ENCODE measurements at regions not wholly inside any gene's neighbourhood (a gene's known extent, or its start where the extent isn't known, plus 50 kb on each side); places are given as distances from the start of the nearest gene placed in this dataset.

DNA sequence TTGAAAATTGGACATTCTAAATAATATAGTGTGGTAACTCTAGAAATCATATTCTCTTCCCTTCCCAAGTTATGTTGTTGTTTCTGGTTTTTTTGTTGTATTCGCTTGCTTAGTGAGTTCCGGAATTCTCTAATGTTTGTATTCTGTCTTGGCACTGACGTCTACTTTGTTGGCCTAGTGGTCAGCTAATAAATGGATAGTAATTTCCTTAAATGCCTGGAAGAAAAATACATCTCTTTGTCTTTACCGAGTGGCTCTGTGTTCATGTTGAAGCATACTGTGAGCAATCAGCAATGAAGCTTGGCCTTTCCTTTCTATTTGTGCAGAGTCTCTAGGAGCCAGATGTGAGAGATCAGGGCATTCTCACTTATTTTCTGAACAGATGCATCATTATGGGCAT lies 1225.7 kb downstream of the JRKL start:
- TF ChIP-seq POLR2AphosphoS5 (IDR thresholded peaks at IDR 0.05), result no peak
- TF ChIP-seq, protein P1, sequence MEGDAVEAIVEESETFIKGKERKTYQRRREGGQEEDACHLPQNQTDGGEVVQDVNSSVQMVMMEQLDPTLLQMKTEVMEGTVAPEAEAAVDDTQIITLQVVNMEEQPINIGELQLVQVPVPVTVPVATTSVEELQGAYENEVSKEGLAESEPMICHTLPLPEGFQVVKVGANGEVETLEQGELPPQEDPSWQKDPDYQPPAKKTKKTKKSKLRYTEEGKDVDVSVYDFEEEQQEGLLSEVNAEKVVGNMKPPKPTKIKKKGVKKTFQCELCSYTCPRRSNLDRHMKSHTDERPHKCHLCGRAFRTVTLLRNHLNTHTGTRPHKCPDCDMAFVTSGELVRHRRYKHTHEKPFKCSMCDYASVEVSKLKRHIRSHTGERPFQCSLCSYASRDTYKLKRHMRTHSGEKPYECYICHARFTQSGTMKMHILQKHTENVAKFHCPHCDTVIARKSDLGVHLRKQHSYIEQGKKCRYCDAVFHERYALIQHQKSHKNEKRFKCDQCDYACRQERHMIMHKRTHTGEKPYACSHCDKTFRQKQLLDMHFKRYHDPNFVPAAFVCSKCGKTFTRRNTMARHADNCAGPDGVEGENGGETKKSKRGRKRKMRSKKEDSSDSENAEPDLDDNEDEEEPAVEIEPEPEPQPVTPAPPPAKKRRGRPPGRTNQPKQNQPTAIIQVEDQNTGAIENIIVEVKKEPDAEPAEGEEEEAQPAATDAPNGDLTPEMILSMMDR (IDR thresholded peaks at IDR 0.05), result no peak
- no peak for TF ChIP-seq EP300 (IDR thresholded peaks at IDR 0.05; ENCODE audit: low read depth)
- no peak for TF ChIP-seq POLR2A (IDR thresholded peaks at IDR 0.05)
- peaks cover 7 to 14% of the 10 kb centered on the region in 2 donors for H3K9me3 ChIP-seq
- H3K27me3 ChIP-seq, result no peaks in the 10 kb centered on the region
- no peak for DNase-seq
- H3K4me3 ChIP-seq, result no peak overlapping the region
- no peaks in the 10 kb centered on the region for H3K4me1 ChIP-seq
- no peak overlapping the region for H3K27ac ChIP-seq
- intact Hi-C loops (cut with DNase I; ENCODE audit: low total_unique reads) (no loop called here), in situ Hi-C loops (cut with MboI; ENCODE audit: low pct_ligation_motif_present in 1 of 4, low pct_unique_long_range_greater_than_20kb in 1 of 4, low sequenced_read_pairs in 3 of 4) (no loop called here)
- H3K36me3 ChIP-seq, result no peaks in the 10 kb centered on the region
- 44 to 72% methylated on average over 4 of the region's 4 CpGs for WGBS, 2 donors (ENCODE audit: low coverage in 1 of 2)

DNA sequence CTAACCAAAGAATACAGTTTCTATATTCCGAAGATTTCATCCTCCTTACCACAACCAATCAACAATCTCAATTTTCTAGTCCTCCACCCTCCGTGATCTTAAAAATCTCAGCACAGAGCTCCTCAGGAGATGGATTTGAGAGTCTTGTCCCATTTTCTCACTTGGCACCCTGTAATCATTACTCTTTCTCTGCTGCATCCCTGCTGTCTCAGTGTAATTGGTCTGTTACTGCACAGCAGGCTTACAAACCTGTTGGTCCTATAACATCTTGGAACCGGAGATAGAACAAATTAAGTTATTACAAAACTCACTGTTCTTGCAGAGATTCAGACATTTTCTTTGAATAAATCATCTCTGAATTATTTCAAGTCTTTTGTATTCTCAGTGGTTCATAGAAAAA lies 1227.2 kb downstream of the JRKL start:
- Histone ChIP-seq H3K36me3 (no peaks in the 10 kb centered on the region), H3K27ac (no peak overlapping the region), H3K4me1 (no peaks in the 10 kb centered on the region), H3K4me3 (no peak overlapping the region), H3K9me3 (peaks cover 7 to 14% of the 10 kb centered on the region in 2 donors), H3K27me3 (no peaks in the 10 kb centered on the region)
- DNase-seq, result no peak
- 83 to 88% methylated on average over 3 of the region's 3 CpGs for WGBS, 2 donors (ENCODE audit: low coverage in 1 of 2)
- in situ Hi-C loops (cut with MboI; ENCODE audit: low pct_ligation_motif_present in 1 of 4, low pct_unique_long_range_greater_than_20kb in 1 of 4, low sequenced_read_pairs in 3 of 4) (no loop called here), intact Hi-C loops (cut with DNase I; ENCODE audit: low total_unique reads) (no loop called here)
- TF ChIP-seq POLR2A (IDR thresholded peaks at IDR 0.05) (no peak), POLR2AphosphoS5 (IDR thresholded peaks at IDR 0.05) (no peak), EP300 (IDR thresholded peaks at IDR 0.05; ENCODE audit: low read depth) (no peak)
- TF ChIP-seq, protein P1 (IDR thresholded peaks at IDR 0.05), result no peak

DNA sequence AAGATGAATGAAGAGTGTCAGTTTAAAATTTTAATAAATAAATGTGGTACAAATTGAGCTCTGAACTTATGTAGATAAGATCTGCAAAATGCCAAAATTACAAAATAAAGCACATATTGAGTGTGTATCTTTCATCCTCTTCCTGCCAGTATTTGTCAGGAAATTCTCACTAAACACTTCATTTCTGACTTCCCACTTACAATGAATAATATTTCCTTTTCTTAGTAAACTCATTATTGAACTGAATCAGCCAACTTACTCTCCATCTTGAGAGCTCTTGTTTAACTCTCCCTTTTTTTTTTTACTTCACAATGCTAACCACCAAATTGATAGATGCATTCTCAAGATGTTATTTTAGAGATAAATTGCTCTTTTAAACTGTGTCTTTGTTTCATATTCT lies 1230.2 kb downstream of the JRKL start:
- no peak for DNase-seq
- in situ Hi-C loops (cut with MboI; ENCODE audit: low pct_ligation_motif_present in 1 of 4, low pct_unique_long_range_greater_than_20kb in 1 of 4, low sequenced_read_pairs in 3 of 4), result no loop called here
- no peaks in the 10 kb centered on the region for H3K4me1 ChIP-seq
- H3K36me3 ChIP-seq, result no peaks in the 10 kb centered on the region
- intact Hi-C loops (cut with DNase I; ENCODE audit: low total_unique reads), result no loop called here
- no peaks in the 10 kb centered on the region for H3K27me3 ChIP-seq
- H3K9me3 ChIP-seq, result peaks cover 7 to 14% of the 10 kb centered on the region in 2 donors
- TF ChIP-seq POLR2AphosphoS5 (IDR thresholded peaks at IDR 0.05) (no peak), POLR2A (IDR thresholded peaks at IDR 0.05) (no peak), EP300 (IDR thresholded peaks at IDR 0.05; ENCODE audit: low read depth) (no peak)
- TF ChIP-seq, protein P1 (IDR thresholded peaks at IDR 0.05), result no peak
- no peak overlapping the region for H3K27ac ChIP-seq
- no peak overlapping the region for H3K4me3 ChIP-seq

DNA sequence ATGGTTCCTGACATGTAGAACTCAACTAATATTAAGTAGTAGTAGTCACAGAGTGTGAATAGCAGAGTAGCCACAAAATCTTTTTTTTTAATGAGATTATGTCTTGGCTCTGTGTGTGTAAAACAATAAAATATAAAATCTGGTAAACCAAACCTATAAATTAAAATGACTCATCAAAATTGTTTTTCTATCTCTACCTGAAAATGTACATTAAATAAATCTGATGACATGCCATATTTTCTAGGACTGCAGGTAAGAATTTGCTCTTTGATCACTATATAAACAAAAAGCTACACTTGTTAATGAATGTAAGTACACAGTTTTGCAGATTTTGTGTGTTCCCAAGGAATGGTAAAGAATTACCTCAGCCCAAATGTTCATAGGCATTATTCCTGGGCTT lies 1231.5 kb downstream of the JRKL start:
- no peaks in the 10 kb centered on the region for H3K4me1 ChIP-seq
- no peak for DNase-seq
- H3K36me3 ChIP-seq, result no peaks in the 10 kb centered on the region
- H3K9me3 ChIP-seq, result peaks cover 7 to 14% of the 10 kb centered on the region in 2 donors
- TF ChIP-seq EP300 (IDR thresholded peaks at IDR 0.05; ENCODE audit: low read depth) (no peak), POLR2A (IDR thresholded peaks at IDR 0.05) (no peak)
- TF ChIP-seq, protein P1 (IDR thresholded peaks at IDR 0.05), result no peak
- intact Hi-C loops (cut with DNase I; ENCODE audit: low total_unique reads) (no loop called here), in situ Hi-C loops (cut with MboI; ENCODE audit: low pct_ligation_motif_present in 1 of 4, low pct_unique_long_range_greater_than_20kb in 1 of 4, low sequenced_read_pairs in 3 of 4) (no loop called here)
- H3K27me3 ChIP-seq, result no peaks in the 10 kb centered on the region
- H3K4me3 ChIP-seq, result no peak overlapping the region
- H3K27ac ChIP-seq, result no peak overlapping the region
